ENCODE measurements at regions not wholly inside any gene's neighbourhood (a gene's known extent, or its start where the extent isn't known, plus 50 kb on each side); places are given as distances from the start of the nearest gene placed in this dataset.

DNA sequence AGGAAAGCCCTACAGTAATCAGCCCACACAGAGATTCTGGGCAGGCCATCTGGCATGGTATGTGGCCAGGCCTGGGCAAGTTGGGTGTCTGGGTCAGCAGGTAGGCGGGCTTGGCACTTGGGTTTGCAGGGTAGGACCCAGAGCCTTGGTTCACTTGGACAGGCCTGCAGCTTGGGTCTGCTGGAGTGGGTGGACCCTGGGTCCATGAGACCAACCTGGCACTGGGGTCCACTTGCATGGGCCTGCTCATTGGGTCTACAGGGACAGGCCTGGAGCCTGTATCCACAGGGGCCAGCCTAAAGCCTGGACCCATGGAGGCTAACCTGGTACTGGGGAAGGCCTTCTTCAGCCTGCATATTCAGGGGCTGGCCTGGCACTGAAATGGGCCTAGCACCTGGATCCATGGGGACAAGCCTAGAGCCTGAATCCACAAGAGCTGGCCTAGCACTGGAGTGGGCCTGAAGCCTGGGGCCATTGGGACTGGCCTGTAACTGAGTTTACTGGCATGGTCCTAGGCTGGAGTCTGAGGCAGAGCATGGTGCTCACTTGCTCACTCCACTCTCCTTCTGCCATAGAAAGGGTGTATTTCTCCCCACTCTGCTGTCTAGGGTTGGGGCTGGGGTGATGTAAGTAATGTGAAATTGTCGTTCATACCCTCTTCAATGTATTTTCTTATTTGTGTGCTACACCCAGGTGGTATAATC is 315.0 kb downstream of the AHR start:
- no peak for DNase-seq (ENCODE audit: low read depth)
- TF ChIP-seq MYC (IDR thresholded peaks at IDR 0.05; ENCODE audit: low read depth, low read length) (no peak), POLR2A (IDR thresholded peaks at IDR 0.05; ENCODE audit: extremely low read depth, insufficient read length) (no peak)
- TF ChIP-seq, protein P1, sequence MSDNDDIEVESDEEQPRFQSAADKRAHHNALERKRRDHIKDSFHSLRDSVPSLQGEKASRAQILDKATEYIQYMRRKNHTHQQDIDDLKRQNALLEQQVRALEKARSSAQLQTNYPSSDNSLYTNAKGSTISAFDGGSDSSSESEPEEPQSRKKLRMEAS (IDR thresholded peaks at IDR 0.05; ENCODE audit: low read depth, low read length), result no peak
- TF ChIP-seq, protein P2, sequence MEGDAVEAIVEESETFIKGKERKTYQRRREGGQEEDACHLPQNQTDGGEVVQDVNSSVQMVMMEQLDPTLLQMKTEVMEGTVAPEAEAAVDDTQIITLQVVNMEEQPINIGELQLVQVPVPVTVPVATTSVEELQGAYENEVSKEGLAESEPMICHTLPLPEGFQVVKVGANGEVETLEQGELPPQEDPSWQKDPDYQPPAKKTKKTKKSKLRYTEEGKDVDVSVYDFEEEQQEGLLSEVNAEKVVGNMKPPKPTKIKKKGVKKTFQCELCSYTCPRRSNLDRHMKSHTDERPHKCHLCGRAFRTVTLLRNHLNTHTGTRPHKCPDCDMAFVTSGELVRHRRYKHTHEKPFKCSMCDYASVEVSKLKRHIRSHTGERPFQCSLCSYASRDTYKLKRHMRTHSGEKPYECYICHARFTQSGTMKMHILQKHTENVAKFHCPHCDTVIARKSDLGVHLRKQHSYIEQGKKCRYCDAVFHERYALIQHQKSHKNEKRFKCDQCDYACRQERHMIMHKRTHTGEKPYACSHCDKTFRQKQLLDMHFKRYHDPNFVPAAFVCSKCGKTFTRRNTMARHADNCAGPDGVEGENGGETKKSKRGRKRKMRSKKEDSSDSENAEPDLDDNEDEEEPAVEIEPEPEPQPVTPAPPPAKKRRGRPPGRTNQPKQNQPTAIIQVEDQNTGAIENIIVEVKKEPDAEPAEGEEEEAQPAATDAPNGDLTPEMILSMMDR (IDR thresholded peaks at IDR 0.05; ENCODE audit: low read depth, low read length), result no peak
- H3K4me3 ChIP-seq (ENCODE audit: low read depth, low read length), result no peak overlapping the region

DNA sequence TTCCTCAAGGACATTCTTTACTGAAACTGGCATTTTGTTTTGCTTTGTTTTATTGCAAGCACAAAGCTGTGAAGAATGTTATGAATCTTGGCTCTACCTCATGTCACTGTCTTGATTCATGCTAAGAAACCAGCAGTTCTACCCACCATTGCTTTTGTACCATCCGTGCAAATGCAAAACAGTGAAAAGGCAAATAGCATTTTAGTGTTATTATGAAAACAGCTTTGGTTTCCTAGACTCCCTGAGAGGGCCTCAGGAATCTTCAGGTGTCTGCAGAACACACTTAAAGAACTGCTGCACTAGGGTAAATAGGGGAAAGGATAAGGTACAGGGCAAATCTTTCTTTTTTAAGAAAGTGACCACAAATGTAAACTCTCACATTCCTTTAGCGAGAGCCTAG is 318.9 kb downstream of the AHR start:
- DNase-seq (ENCODE audit: low read depth), result no peak
- no peak overlapping the region for H3K4me3 ChIP-seq (ENCODE audit: low read depth, low read length)
- TF ChIP-seq, protein P2 (IDR thresholded peaks at IDR 0.05; ENCODE audit: low read depth, low read length), result no peak
- TF ChIP-seq, protein P1 (IDR thresholded peaks at IDR 0.05; ENCODE audit: low read depth, low read length), result no peak
- no peak for TF ChIP-seq MYC (IDR thresholded peaks at IDR 0.05; ENCODE audit: low read depth, low read length)

DNA sequence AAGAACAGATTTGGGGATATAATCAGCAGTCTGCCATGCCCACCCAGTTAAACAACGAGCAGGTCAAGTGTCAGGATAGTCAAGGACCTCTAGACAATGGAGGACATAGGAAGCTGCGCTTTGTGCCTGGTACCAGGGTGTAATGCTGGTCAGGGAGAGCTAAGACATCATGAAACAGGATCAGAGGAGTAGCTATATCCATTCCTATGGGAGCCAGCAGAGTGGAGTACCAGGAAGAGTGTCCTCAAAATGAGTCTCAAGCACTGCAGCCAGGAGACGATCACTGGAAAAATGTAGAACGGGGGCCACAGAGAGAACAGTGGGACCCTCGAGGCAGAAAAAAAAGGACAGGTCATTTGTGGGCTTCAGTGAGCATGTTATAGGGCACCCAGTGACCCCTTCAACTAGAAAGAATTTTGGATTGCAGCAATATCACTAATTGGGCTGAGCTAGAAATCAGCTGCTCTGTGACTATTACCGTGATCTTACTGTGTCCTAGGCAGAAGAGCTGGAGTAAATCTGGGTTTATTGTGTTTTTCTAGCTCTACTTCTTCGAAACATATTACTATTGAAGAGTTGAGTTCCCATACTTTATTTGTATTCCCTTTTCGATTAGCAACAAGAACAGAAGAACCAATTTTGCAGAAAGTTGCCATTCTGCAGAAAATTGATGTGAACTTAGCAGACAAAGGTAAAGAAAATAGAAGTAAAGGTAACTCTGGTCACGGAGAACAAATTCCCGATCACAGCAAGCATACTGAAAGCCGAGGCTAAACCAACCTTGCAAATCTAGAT is 319.6 kb downstream of the AHR start:
- TF ChIP-seq, protein P1 (IDR thresholded peaks at IDR 0.05; ENCODE audit: low read depth, low read length), result no peak
- TF ChIP-seq, protein P2 (IDR thresholded peaks at IDR 0.05; ENCODE audit: low read depth, low read length), result no peak
- no peak for TF ChIP-seq POLR2A (IDR thresholded peaks at IDR 0.05; ENCODE audit: extremely low read depth, insufficient read length)
- no peak for TF ChIP-seq MYC (IDR thresholded peaks at IDR 0.05; ENCODE audit: low read depth, low read length)
- no peak for DNase-seq (ENCODE audit: low read depth)
- H3K4me3 ChIP-seq (ENCODE audit: low read depth, low read length), result no peak overlapping the region

DNA sequence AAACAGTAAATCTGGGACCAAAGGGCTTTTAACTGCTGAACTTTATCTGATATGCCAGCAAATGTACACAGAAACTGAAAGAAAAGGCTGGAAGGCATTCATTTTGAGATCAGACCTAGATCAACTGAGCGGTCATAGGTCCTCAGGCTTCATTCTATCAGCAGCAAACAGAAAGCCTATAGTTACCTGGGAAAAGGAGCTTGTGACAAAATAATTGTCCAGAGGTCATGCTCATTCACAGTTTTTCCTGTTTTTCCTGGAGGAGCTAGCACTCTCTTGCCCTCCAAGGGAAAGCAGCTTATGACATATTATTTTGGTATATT is 320.2 kb downstream of the AHR start:
- H3K4me3 ChIP-seq (ENCODE audit: low read depth, low read length), result no peak overlapping the region
- TF ChIP-seq MYC (IDR thresholded peaks at IDR 0.05; ENCODE audit: low read depth, low read length) (no peak), POLR2A (IDR thresholded peaks at IDR 0.05; ENCODE audit: extremely low read depth, insufficient read length) (no peak)
- TF ChIP-seq, protein P2 (IDR thresholded peaks at IDR 0.05; ENCODE audit: low read depth, low read length), result no peak
- TF ChIP-seq, protein P1 (IDR thresholded peaks at IDR 0.05; ENCODE audit: low read depth, low read length), result no peak
- no peak for DNase-seq (ENCODE audit: low read depth)

DNA sequence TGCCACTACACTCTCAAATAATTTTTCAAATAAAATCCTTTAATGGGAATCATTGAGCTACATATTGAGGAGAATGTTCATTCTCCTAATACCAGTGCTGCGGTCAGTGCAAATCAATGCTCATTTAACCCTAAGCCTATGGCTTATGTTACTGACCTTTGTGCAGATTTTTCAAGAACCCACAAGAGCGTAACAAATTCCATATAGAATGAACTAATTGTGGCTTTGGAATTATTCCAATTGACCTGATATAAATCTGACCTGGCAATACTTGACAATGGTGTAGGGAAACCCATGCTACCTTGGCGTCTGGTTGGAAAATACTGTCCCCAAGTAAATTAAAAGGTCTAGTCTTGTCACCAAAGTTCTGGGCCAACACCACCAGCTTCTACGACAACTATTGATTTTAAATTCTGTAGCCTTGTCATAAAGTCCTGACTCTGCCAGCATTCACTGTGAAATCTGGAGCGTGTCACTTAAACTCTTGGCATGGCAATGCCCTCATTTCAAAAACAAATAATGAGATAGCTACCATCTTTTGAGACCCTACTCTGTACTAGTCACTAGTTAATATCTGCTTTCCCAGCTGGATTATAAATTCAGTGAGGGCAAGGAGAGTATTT is 320.9 kb downstream of the AHR start:
- H3K4me3 ChIP-seq (ENCODE audit: low read depth, low read length), result no peak overlapping the region
- no peak for DNase-seq (ENCODE audit: low read depth)
- TF ChIP-seq MYC (IDR thresholded peaks at IDR 0.05; ENCODE audit: low read depth, low read length) (no peak), POLR2A (IDR thresholded peaks at IDR 0.05; ENCODE audit: extremely low read depth, insufficient read length) (no peak)
- TF ChIP-seq, protein P1 (IDR thresholded peaks at IDR 0.05; ENCODE audit: low read depth, low read length), result no peak
- TF ChIP-seq, protein P2 (IDR thresholded peaks at IDR 0.05; ENCODE audit: low read depth, low read length), result no peak

Measured in NB4 (cell line).